ENCODE measurements at regions not wholly inside any gene's neighbourhood (a gene's known extent, or its start where the extent isn't known, plus 50 kb on each side); places are given as distances from the start of the nearest gene placed in this dataset.

- DNase-seq (ENCODE audit: extremely low spot score in 2 of 2) = no peak
- no peaks in the 10 kb centered on the region for H3K36me3 ChIP-seq
- H3K4me3 ChIP-seq = no peak overlapping the region
- no peaks in the 10 kb centered on the region for H3K9me3 ChIP-seq
- no peaks in the 10 kb centered on the region for H3K27me3 ChIP-seq
- peaks cover 17% of the 10 kb centered on the region for H3K4me1 ChIP-seq
- intact Hi-C loops (cut with DNase I) = no loop called here
- no peak overlapping the region for H3K27ac ChIP-seq
- TF ChIP-seq POLR2AphosphoS5 (IDR thresholded peaks at IDR 0.05; ENCODE audit: insufficient read depth in 1 of 2, low read depth in 1 of 2) = no peak
- TF ChIP-seq CTCF (IDR thresholded peaks at IDR 0.05) = no peak
Measured at GRCh38 chr2:12177455-12178288, 431.2 kb downstream of the LPIN1 start.

- intact Hi-C loops (cut with DNase I) = no loop called here
- no peak overlapping the region for H3K4me3 ChIP-seq
- no peaks in the 10 kb centered on the region for H3K27me3 ChIP-seq
- no peaks in the 10 kb centered on the region for H3K36me3 ChIP-seq
- H3K27ac ChIP-seq = no peak overlapping the region
- no peaks in the 10 kb centered on the region for H3K9me3 ChIP-seq
- peaks cover 17% of the 10 kb centered on the region for H3K4me1 ChIP-seq
- DNase-seq (ENCODE audit: extremely low spot score in 2 of 2) = no peak
- TF ChIP-seq POLR2AphosphoS5 (IDR thresholded peaks at IDR 0.05; ENCODE audit: insufficient read depth in 1 of 2, low read depth in 1 of 2) = no peak
- no peak for TF ChIP-seq CTCF (IDR thresholded peaks at IDR 0.05)
- no peak for TF ChIP-seq POLR2A (IDR thresholded peaks at IDR 0.05)
Measured at GRCh38 chr2:12178289-12179080, 432.1 kb downstream of the LPIN1 start.

GRCh38 chr2:12180031-12180430, 433.6 kb downstream of the LPIN1 start:
- Histone ChIP-seq H3K36me3 (no peaks in the 10 kb centered on the region), H3K4me3 (no peak overlapping the region), H3K4me1 (peaks cover 17% of the 10 kb centered on the region), H3K27me3 (no peaks in the 10 kb centered on the region), H3K9me3 (no peaks in the 10 kb centered on the region), H3K27ac (no peak overlapping the region)
- no peak for TF ChIP-seq POLR2AphosphoS5 (IDR thresholded peaks at IDR 0.05; ENCODE audit: insufficient read depth in 1 of 2, low read depth in 1 of 2)
- TF ChIP-seq POLR2A (IDR thresholded peaks at IDR 0.05) = no peak
- no peak for TF ChIP-seq CTCF (IDR thresholded peaks at IDR 0.05)
- no peak for DNase-seq (ENCODE audit: extremely low spot score in 2 of 2)
- intact Hi-C loops (cut with DNase I) = no loop called here

- H3K4me1 ChIP-seq = no peaks in the 10 kb centered on the region
Measured at GRCh38 chr2:12183032-12183645, 436.7 kb downstream of the LPIN1 start.

More at GRCh38 chr2:12183032-12183645, 436.7 kb downstream of the LPIN1 start:
- H3K4me3 ChIP-seq = no peak overlapping the region
- intact Hi-C loops (cut with DNase I) = no loop called here
- no peaks in the 10 kb centered on the region for H3K9me3 ChIP-seq
- H3K27me3 ChIP-seq = no peaks in the 10 kb centered on the region
- H3K36me3 ChIP-seq = no peaks in the 10 kb centered on the region
- TF ChIP-seq POLR2A (IDR thresholded peaks at IDR 0.05) = no peak
- TF ChIP-seq POLR2AphosphoS5 (IDR thresholded peaks at IDR 0.05; ENCODE audit: insufficient read depth in 1 of 2, low read depth in 1 of 2) = no peak
- TF ChIP-seq CTCF (IDR thresholded peaks at IDR 0.05) = no peak
- no peak for DNase-seq (ENCODE audit: extremely low spot score in 2 of 2)
- no peak overlapping the region for H3K27ac ChIP-seq
